GM21619 (cell line): ENCODE measurements at regions not wholly inside any gene's neighbourhood (a gene's known extent, or its start where the extent isn't known, plus 50 kb on each side); places are given as distances from the start of the nearest gene placed in this dataset.

Source experiments
- ATAC-seq: cut with Tn5 transposase; IDR thresholded peaks from one replicate; pipeline ENCODE4 v1.9.1; 2021; ENCODE audit not compliant: unreplicated experiment

GRCh38 chr4:54542540-54543041 lies 115.2 kb upstream of the KIT start:
- no peak for ATAC-seq

- ATAC-seq, result no peak
Measured at GRCh38 chr4:54543088-54543795, 114.5 kb upstream of the KIT start.

GRCh38 chr4:54545663-54546424 lies 111.9 kb upstream of the KIT start:
- ATAC-seq, result no peak

- peak; percentile 75 for ATAC-seq
Measured at GRCh38 chr4:54547299-54548097, 110.3 kb upstream of the KIT start.

GRCh38 chr4:54548098-54548620 lies 109.6 kb upstream of the KIT start:
- peak; percentile 41 for ATAC-seq

GRCh38 chr4:54548831-54549460 lies 108.8 kb upstream of the KIT start:
- ATAC-seq, result no peak

GRCh38 chr4:54550395-54551171 lies 107.2 kb upstream of the KIT start:
- ATAC-seq, result no peak

GRCh38 chr4:54553001-54553400 lies 104.8 kb upstream of the KIT start:
- ATAC-seq, result no peak

GRCh38 chr4:54554339-54554990 lies 103.3 kb upstream of the KIT start:
- no peak for ATAC-seq

- no peak for ATAC-seq
Measured at GRCh38 chr4:54556051-54556450, 101.7 kb upstream of the KIT start.

GRCh38 chr4:54556587-54556986 lies 101.2 kb upstream of the KIT start:
- ATAC-seq, result no peak

GRCh38 chr4:54558889-54559677 lies 98.7 kb upstream of the KIT start:
- no peak for ATAC-seq

GRCh38 chr4:54560513-54560912 lies 97.2 kb upstream of the KIT start:
- ATAC-seq, result no peak

GRCh38 chr4:54561940-54562339 lies 95.8 kb upstream of the KIT start:
- no peak for ATAC-seq

- ATAC-seq, result peak; percentile 83
Measured at GRCh38 chr4:54566608-54567007, 91.1 kb upstream of the KIT start.

GRCh38 chr4:54567327-54567726 lies 90.4 kb upstream of the KIT start:
- no peak for ATAC-seq

GRCh38 chr4:54568184-54568583 lies 89.6 kb upstream of the KIT start:
- no peak for ATAC-seq

GRCh38 chr4:54570822-54571221 lies 86.9 kb upstream of the KIT start:
- no peak for ATAC-seq
